Mesenchymal stem cell (in vitro differentiated cells and primary cell): ENCODE measurements at regions not wholly inside any gene's neighbourhood (a gene's known extent, or its start where the extent isn't known, plus 50 kb on each side); places are given as distances from the start of the nearest gene placed in this dataset.

Experiments
- DNase-seq: peaks from one replicate; pipeline ENCODE4 v3.0.0-alpha.2; 2013
- H2AFZ ChIP-seq: one replicate; pipeline ENCODE4 v1.6.1; 2013; ENCODE audit warnings: low read depth, mild to moderate bottlenecking, control low read depth, inconsistent platforms, low read length, moderate library complexity
- H2AK5ac ChIP-seq: 2 replicates; pipeline ENCODE4 v1.6.1; 2013; ENCODE audit warnings: low read length, moderate library complexity, mild to moderate bottlenecking, inconsistent platforms; ENCODE audit not compliant: severe bottlenecking
- H2BK120ac ChIP-seq: one replicate; pipeline ENCODE4 v1.6.1; 2013; ENCODE audit warnings: low read depth, mild to moderate bottlenecking, inconsistent platforms, low read length, moderate library complexity
- H2BK12ac ChIP-seq, 2 experiments: one replicate each; pipeline ENCODE4 v1.6.1; 2013; ENCODE audit warnings: inconsistent platforms in 2 of 2, low read length in 2 of 2, mild to moderate bottlenecking in 2 of 2, moderate library complexity in 2 of 2, control low read depth in 1 of 2
- H2BK15ac ChIP-seq: one replicate; pipeline ENCODE4 v1.6.1; 2013; ENCODE audit warnings: mild to moderate bottlenecking, low read depth, inconsistent platforms; ENCODE audit not compliant: poor library complexity, severe bottlenecking
- H2BK5ac ChIP-seq: 2 replicates; pipeline ENCODE4 v1.6.1; 2013; ENCODE audit warnings: low read depth, mild to moderate bottlenecking, low read length, control low read depth, inconsistent platforms; ENCODE audit not compliant: poor library complexity, severe bottlenecking
- H3K14ac ChIP-seq, 2 experiments: one replicate each; pipeline ENCODE4 v1.6.1; 2013; ENCODE audit warnings: inconsistent platforms in 2 of 2, low read length in 2 of 2, control low read depth in 1 of 2, mild to moderate bottlenecking in 1 of 2, moderate library complexity in 1 of 2
- H3K18ac ChIP-seq, 2 experiments: one replicate each; pipeline ENCODE4 v1.6.1; 2013; ENCODE audit warnings: inconsistent platforms in 2 of 2, low read length in 2 of 2, control low read depth in 1 of 2, low read depth in 1 of 2, mild to moderate bottlenecking in 1 of 2
- H3K23ac ChIP-seq, 2 experiments: one replicate each; pipeline ENCODE4 v1.6.1; 2013; ENCODE audit warnings: inconsistent platforms in 2 of 2, low read length in 2 of 2, mild to moderate bottlenecking in 2 of 2, moderate library complexity in 2 of 2, control low read depth in 1 of 2
- H3K27ac ChIP-seq: 2 replicates; pipeline ENCODE4 v1.5.1; 2013; ENCODE audit warnings: mild to moderate bottlenecking, moderate library complexity, low read length, control low read depth, inconsistent platforms; ENCODE audit not compliant: poor library complexity, severe bottlenecking
- H3K27me3 ChIP-seq, 2 experiments: 2 replicates each; pipeline versions ENCODE4 v1.6.1 to v1.7.0; 2013; ENCODE audit warnings: low read length in 2 of 2, mild to moderate bottlenecking in 2 of 2, moderate library complexity in 2 of 2, control low read depth in 1 of 2, inconsistent platforms in 1 of 2; ENCODE audit not compliant: control insufficient read depth in 1 of 2, insufficient read depth in 1 of 2
- H3K36me3 ChIP-seq, 2 experiments: 2 replicates each; pipeline versions ENCODE4 v1.6.1 to v1.7.0; 2013; ENCODE audit warnings: low read length in 2 of 2, control low read depth in 1 of 2, inconsistent platforms in 1 of 2, low read depth in 1 of 2, mild to moderate bottlenecking in 1 of 2; ENCODE audit not compliant: insufficient read depth in 2 of 2, control insufficient read depth in 1 of 2
- H3K4ac ChIP-seq, 2 experiments: one replicate each; pipeline ENCODE4 v1.6.1; 2013; ENCODE audit warnings: inconsistent platforms in 2 of 2, low read length in 2 of 2, mild to moderate bottlenecking in 2 of 2, moderate library complexity in 2 of 2, control low read depth in 1 of 2, low read depth in 1 of 2
- H3K4me1 ChIP-seq: 2 replicates; pipeline ENCODE4 v1.6.1; 2013; ENCODE audit warnings: low read depth, low read length, control low read depth; ENCODE audit not compliant: control insufficient read depth, insufficient read depth
- H3K4me2 ChIP-seq: 2 replicates; pipeline ENCODE4 v1.6.1; 2013; ENCODE audit warnings: low read length, mild to moderate bottlenecking, inconsistent platforms; ENCODE audit not compliant: poor library complexity, severe bottlenecking
- H3K4me3 ChIP-seq, 2 experiments: 2 replicates each; pipeline versions ENCODE4 v1.5.1 to v1.7.0; 2013; ENCODE audit warnings: low read length in 2 of 2, mild to moderate bottlenecking in 2 of 2, control low read depth in 1 of 2, low read depth in 1 of 2; ENCODE audit not compliant: insufficient read depth in 1 of 2
- H3K79me1 ChIP-seq: replicated peaks from 2 replicates; pipeline ENCODE4 v1.6.1; 2013; ENCODE audit warnings: mild to moderate bottlenecking, control low read depth, low read length, inconsistent platforms; ENCODE audit not compliant: poor library complexity, severe bottlenecking
- H3K9ac ChIP-seq: 2 replicates; pipeline ENCODE4 v1.7.0; 2013; ENCODE audit warnings: mild to moderate bottlenecking, low read length, moderate library complexity
- H3K9me3 ChIP-seq: 2 replicates; pipeline ENCODE4 v1.7.0; 2013; ENCODE audit warnings: mild to moderate bottlenecking, low read length; ENCODE audit not compliant: control insufficient read depth
- H4K8ac ChIP-seq: one replicate; pipeline ENCODE4 v1.6.1; 2013; ENCODE audit warnings: inconsistent platforms, mild to moderate bottlenecking, low read length, moderate library complexity
- H4K91ac ChIP-seq: one replicate; pipeline ENCODE4 v1.6.1; 2013; ENCODE audit warnings: mild to moderate bottlenecking, low read length, inconsistent platforms
- WGBS: methylation state at CpG from one replicate; pipeline ENCODE4 v1.1.7; 2013; ENCODE audit warnings: mixed read lengths; 5-methylcytosine and 5-hydroxymethylcytosine counted together

DNA sequence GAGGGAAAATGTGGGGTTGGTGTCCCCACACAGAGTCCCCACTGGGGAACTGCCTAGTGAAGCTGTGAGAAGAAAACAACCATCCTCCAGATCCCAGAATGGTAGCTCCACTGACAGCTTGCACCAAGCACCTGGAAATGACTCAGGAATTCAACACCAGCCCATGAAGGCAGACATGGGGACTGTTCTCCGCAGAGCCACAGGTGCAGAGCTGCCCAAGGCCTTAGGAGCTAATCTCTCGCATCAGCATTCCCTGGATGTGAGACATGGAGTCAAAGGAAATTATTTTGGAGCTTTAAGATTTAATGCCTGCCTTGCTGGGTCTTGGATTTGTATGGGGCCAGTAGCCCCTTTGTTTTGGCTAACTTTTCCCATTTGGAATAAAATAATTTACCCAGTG, 367.9 kb downstream of the FAM133A start:
- Histone ChIP-seq H3K4me3 (no peak overlapping the region), H3K79me1 (no peaks in the 10 kb centered on the region), H3K4me1 (no peaks in the 10 kb centered on the region), H3K4ac (no peak overlapping the region), H3K14ac (no peak overlapping the region), H3K23ac (no peak overlapping the region), H3K4me2 (no peak overlapping the region), H4K91ac (no peak overlapping the region), H3K18ac (no peak overlapping the region), H3K27ac (no peak overlapping the region), H3K27me3 (no peaks in the 10 kb centered on the region), H4K8ac (no peak overlapping the region), H3K36me3 (no peaks in the 10 kb centered on the region), H2BK5ac (no peak overlapping the region), H3K9me3 (no peaks in the 10 kb centered on the region), H3K9ac (no peak overlapping the region), H2BK120ac (no peak overlapping the region), H2AFZ (no peak overlapping the region), H2AK5ac (no peak overlapping the region), H2BK12ac (no peak overlapping the region), H2BK15ac (no peak overlapping the region)
- WGBS = 74% methylated on average over 2 of the region's 2 CpGs
- DNase-seq = no peak

DNA sequence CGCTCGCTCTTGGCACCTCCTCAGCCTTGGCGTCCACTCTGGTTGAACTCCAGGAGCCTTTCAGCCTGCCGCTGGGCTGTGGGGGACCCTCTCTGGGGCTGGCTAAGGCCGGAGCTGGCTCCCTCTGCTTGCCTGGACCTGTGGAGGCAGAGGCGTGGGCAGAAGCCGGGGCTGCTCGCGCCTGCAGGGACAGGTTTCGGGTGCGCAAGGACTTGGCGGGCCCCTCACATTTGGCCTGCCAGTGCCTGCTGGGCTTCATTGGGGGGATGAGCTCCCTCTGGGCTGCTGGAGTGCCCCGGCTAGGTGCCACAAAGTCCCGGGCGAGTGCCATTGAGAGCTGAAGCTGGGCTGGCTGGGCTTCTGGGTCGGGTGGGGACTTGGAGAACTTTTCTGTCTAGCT, 371.7 kb downstream of the FAM133A start:
- Histone ChIP-seq H3K9ac (no peak overlapping the region), H3K4me1 (no peaks in the 10 kb centered on the region), H2BK5ac (no peak overlapping the region), H3K18ac (no peak overlapping the region), H4K8ac (no peak overlapping the region), H3K79me1 (no peaks in the 10 kb centered on the region), H4K91ac (no peak overlapping the region), H3K4ac (no peak overlapping the region), H3K27ac (no peak overlapping the region), H3K4me2 (no peak overlapping the region), H2BK15ac (no peak overlapping the region), H2AK5ac (no peak overlapping the region), H3K23ac (no peak overlapping the region), H3K27me3 (no peaks in the 10 kb centered on the region), H2AFZ (no peak overlapping the region), H2BK120ac (no peak overlapping the region), H2BK12ac (no peak overlapping the region), H3K36me3 (no peaks in the 10 kb centered on the region), H3K14ac (no peak overlapping the region), H3K4me3 (no peak overlapping the region), H3K9me3 (no peaks in the 10 kb centered on the region)
- no peak for DNase-seq
- WGBS = 81% methylated on average over 14 of the region's 16 CpGs

DNA sequence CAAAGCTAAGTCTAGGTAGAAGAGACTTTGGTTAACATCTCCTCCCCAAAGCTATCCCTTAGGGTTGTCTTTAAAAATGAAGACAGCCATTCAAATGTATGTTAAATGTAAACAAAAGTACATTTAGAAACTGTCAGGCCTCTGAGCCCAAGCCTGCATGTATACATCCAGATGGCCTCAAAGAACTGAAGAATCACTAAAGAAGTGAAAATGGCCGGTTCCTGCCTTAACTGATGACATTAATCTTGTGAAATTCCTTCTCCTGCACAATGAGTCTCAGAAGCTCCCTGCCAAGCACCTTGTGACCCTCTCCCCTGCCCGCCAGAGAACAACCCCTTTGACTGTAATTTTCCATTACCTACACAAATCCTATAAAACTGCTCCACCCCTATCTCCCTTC, 377.9 kb downstream of the FAM133A start:
- Histone ChIP-seq H3K9ac (no peak overlapping the region), H3K27ac (no peak overlapping the region), H3K9me3 (no peaks in the 10 kb centered on the region), H4K91ac (no peak overlapping the region), H2AK5ac (no peak overlapping the region), H3K4ac (no peak overlapping the region), H2BK15ac (no peak overlapping the region), H2BK12ac (no peak overlapping the region), H2AFZ (no peak overlapping the region), H3K18ac (no peak overlapping the region), H4K8ac (no peak overlapping the region), H3K79me1 (no peaks in the 10 kb centered on the region), H3K4me2 (no peak overlapping the region), H2BK5ac (no peak overlapping the region), H3K23ac (no peak overlapping the region), H2BK120ac (no peak overlapping the region), H3K27me3 (no peaks in the 10 kb centered on the region), H3K36me3 (no peaks in the 10 kb centered on the region), H3K4me3 (no peak overlapping the region), H3K4me1 (no peaks in the 10 kb centered on the region), H3K14ac (no peak overlapping the region)
- no peak for DNase-seq
- WGBS = 30% methylated on average over 2 of the region's 2 CpGs

DNA sequence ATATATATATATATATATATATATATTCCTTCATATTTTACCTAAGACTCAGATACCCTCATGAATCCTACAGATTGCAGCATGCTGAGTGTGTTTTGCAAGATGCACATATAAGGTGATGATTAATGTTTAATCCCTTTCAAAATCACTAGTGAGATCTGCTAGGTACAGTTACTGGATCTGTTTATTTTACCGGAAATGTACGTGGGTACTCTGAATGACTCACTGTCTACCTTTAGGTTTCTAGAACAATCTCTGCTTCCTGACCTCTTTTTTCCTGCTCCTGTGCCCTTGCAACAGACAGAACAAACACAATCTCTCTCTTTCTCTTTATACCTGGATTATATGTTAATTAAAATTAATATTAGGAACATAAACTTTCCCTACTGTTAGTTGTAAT, 379.6 kb downstream of the FAM133A start:
- no CpG with 5 or more reads among the region's 2 CpGs for WGBS
- H4K8ac ChIP-seq = no peak overlapping the region

More for the DNA sequence above, 379.6 kb downstream of the FAM133A start:
- Histone ChIP-seq H2AFZ (no peak overlapping the region), H3K4me3 (no peak overlapping the region), H3K14ac (no peak overlapping the region), H3K36me3 (no peaks in the 10 kb centered on the region), H3K9ac (no peak overlapping the region), H2BK120ac (no peak overlapping the region), H3K18ac (no peak overlapping the region), H3K23ac (no peak overlapping the region), H3K79me1 (no peaks in the 10 kb centered on the region), H3K4me1 (no peaks in the 10 kb centered on the region), H2BK12ac (no peak overlapping the region), H3K27ac (no peak overlapping the region), H2BK5ac (no peak overlapping the region), H2BK15ac (no peak overlapping the region), H2AK5ac (no peak overlapping the region), H3K4me2 (no peak overlapping the region), H4K91ac (no peak overlapping the region), H3K9me3 (no peaks in the 10 kb centered on the region), H3K27me3 (no peaks in the 10 kb centered on the region), H3K4ac (no peak overlapping the region)
- no peak for DNase-seq
